SW480 (cell line): ENCODE measurements at regions not wholly inside any gene's neighbourhood (a gene's known extent, or its start where the extent isn't known, plus 50 kb on each side); places are given as distances from the start of the nearest gene placed in this dataset.
"Not testable (repeated sequence)": the region's sequence is repeated elsewhere in the genome, so short reads cannot be mapped to it uniquely, and the experiment has no call there.

ENCODE experiments used
- DNase-seq: peaks from one replicate; pipeline ENCODE4 v3.0.0-alpha.2; 2016; ENCODE audit warnings: low spot score

- DNase-seq: no peak
These were observed 271.0 kb upstream of the ADRA1B start for GRCh38 chr5:159645179-159645846.

DNA sequence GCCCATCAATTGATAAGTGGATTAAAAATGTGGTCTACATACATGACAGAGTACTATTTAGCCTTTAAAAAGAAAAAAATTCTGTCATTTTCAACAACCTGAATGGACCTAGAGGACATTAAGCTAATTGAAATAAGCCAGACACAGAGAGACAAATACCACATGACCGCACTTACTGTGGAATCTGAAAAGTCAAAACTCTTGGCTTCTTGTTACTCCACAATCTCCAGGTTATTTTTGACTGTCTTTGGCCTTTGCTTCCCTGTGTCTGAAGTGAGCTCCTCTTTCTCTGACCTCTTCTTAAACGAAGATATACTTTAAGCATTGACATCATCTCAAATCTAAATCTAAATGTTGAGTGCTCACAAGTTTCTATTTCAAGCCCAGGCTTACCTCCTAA is 265.5 kb upstream of the ADRA1B start:
- DNase-seq: no peak

DNA sequence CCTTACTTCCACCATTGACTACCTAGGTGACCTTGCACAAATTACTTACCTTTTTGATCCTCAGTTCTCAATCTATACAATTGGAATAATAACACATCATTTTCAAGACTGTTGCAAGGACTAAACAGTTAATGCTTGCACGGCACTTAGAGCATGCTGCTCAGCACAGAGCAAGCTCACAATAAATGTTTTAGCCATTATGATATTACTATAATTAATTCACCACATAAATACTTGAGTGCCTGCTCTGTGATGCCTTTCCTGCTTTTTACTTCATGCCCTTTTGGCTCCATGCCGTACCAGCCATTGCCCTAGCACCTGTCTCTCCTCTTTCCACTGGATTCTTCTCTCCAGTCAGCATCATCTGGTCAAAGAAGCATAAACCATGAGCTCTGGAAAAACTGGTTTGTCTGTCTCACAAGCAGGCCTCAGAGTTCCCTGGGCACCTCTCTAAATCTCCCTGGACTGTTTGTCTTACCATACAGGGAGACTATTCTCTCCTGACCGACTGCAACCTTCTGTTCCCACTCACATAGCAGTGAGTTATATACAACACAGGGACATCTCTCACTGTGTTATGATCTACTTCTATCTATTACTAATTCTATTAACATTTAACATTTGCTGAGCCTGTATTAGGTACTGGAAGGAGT is 260.4 kb upstream of the ADRA1B start:
- no peak for DNase-seq

DNA sequence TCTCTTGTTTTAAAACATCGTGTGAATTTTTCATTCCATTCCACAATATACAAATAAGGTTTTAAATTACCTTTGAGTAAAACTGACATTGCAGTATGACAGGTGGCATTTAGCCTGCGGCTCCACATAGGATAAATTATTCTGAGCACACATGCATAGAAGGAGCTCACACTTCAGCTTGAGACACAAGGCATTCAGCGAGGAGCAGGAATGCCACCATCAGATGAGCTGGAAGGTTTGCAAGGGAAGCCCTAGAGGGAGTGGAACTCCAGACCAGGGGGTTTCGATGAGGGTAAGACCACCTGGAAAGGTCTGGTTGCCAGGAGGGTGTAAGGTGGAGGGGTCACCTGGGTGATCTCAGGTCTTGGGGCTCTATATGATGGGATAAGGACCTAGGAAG is 259.0 kb upstream of the ADRA1B start:
- DNase-seq: no peak

DNA sequence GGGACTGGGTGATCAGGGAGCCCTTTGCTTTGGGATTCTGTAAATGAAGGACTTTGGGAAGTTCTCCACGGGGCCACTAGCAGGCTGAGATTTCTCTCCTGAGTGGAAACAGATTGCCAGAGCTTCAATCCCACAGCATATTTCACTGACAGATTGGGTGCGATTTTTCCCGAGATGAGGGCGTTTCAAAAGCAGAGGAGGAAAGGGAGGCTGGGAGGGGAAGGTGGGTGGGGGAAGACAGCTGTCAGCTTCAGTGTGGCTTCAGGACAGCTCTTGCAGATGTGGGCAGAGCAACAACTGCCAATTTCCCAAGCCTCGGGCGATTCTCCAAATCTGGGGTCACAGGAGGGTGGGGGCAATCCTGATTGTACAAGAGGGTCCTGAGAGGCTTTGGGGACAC is 258.5 kb upstream of the ADRA1B start:
- no peak for DNase-seq

DNA sequence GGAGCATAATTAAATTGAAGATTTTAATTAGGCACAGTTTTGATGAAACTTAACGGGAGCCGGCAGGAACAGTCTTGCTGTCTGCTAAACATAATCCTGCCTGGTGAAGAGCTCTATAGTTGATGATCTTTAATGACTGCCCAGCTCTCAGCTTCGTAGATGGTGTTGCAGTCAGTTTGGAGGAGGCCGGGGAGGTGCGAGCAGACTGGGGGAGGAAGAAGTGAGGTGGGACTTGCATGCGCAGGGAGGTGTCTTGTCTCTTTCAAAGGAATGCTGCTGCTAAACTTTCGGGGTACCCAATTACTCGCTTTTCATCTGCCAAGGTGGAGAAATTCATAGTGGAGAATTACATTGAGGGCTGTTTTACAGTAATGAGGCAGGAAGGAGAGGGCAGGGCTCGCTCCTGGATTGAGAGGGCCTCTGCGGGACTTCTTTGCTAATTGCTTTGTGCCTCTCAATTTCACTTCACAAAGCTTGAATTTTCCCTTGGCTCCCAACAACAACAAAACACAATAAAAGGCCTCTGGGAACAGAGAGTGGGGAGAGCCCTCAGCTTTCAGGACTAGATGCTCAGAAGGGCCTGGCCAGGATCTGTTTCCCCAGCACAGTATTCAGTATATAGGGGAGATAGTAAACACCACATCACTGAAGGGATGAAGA is 257.9 kb upstream of the ADRA1B start:
- DNase-seq: no peak

DNA sequence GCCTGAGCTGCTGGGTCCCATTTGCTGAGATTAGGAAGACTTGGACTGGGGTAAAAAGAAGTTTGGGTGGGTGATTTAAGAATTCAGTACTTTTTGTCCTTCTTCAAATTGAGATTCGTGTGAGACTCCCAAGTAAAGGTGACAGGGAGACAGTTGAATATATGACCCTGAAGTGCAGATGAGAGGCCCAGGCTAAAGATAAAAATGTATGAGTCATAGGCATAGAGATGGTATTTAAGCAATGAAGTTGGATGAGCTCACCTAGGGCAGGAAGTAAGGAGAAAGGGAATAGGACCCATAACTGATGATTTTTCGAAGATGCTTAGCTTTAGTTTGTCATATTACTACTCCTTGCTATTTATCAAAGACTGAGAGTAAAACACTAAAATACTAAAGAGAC is 255.9 kb upstream of the ADRA1B start:
- DNase-seq: peak; percentile 70

DNA sequence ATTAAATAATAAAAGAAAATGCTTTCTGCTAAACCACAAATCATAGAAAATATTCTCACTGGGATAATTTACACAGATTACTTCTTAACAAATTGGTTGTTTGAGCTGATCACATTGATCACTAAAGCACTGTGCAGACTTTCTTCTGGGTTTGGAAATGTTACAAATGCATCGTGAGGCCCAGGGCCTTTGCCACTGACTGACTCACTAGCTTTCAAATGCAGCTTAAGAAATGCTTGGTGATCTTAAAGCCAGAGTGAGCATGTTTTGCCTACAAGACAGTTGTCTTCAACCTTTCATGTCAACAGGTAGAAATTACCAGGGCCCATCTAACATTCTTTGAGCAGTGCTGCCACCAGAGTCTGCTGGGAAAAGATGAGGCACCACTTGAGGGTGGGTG is 252.3 kb upstream of the ADRA1B start:
- no peak for DNase-seq

DNA sequence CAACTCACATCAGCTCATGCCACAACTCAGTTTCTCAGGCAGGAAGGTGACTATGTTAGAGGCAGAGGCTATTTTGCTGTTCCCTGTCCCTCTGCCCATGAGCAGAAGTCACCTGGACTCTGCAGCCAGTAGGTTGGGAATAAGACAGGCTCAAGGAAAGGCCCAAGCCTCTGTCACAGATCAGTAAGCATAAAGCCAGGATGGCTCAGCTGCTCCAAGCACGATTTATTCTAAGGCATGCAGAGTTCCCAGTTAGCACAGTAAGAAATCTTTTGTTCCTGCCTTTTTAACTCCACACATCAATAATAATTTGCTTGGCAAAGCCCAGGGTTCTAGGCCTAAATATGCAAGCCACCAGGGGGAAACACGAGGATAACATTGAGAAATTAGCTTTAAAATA is 249.0 kb upstream of the ADRA1B start:
- DNase-seq: no peak

GRCh38 chr5:159668556-159668955 is 247.7 kb upstream of the ADRA1B start:
- DNase-seq: no peak

GRCh38 chr5:159669559-159669958 is 246.7 kb upstream of the ADRA1B start:
- no peak for DNase-seq

DNA sequence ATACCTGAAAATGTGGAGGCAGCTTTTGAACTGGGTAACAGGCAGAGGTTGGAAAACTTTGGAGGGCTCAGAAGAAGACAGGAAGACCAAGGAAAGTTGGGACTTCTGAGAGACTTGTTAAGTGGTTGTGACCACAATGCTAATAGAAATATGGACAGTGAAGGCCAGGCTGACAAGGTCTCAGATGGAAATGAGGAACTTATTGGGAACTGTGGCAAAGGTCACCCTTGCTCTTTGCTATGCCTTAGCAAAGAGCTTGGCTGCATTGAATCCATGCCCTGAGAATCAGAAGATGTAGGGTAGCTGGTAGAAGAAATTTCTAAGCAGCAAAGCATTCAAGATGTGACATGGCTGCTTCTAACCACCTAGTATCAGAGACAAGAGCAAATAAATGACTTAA is 244.4 kb upstream of the ADRA1B start:
- DNase-seq: no peak

GRCh38 chr5:159673538-159673937 is 242.7 kb upstream of the ADRA1B start:
- no peak for DNase-seq

GRCh38 chr5:159678657-159679392 is 237.5 kb upstream of the ADRA1B start:
- no peak for DNase-seq

DNA sequence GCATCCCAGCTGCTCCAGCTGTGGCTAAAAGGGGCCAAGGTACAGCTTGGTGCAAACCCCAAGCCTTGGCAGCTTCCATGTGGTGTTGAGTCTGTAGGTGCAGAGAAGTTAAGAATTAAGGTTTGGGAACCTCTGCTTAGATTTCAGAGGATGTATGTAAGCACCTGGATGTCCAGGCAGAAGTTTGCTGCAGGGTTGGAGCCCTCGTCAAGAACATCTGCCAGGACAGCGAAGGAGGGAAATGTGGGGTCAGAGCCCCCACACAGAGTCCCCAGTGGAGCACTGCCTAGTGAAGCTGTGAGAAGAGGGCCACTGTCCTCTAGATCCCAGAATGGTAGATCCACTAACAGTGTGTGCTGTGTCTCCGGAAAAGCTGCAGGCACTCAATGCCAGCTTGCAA is 236.2 kb upstream of the ADRA1B start:
- DNase-seq: no peak

DNA sequence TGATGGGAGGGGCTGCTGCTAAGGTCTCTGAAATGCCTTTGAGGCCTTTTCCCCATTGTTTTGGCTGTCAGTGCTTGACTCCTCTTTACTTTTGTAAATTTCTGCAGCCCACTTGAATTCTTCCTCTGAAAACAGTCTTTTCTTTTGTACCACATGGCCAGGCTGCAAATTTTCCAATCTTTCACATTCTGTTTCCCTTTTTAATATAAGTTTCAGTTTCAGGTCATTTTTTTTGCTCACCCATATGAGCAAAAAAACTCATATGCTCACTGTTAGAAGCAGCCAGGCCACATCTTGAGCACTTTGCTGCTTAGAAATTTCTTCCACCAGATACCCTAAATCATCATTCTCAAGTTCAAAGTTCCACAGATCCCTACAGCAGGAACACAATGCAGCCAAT is 234.6 kb upstream of the ADRA1B start:
- no peak for DNase-seq

GRCh38 chr5:159682623-159683022 is 233.7 kb upstream of the ADRA1B start:
- DNase-seq: no peak

GRCh38 chr5:159687892-159688291 is 228.4 kb upstream of the ADRA1B start:
- DNase-seq: not testable (repeated sequence)

DNA sequence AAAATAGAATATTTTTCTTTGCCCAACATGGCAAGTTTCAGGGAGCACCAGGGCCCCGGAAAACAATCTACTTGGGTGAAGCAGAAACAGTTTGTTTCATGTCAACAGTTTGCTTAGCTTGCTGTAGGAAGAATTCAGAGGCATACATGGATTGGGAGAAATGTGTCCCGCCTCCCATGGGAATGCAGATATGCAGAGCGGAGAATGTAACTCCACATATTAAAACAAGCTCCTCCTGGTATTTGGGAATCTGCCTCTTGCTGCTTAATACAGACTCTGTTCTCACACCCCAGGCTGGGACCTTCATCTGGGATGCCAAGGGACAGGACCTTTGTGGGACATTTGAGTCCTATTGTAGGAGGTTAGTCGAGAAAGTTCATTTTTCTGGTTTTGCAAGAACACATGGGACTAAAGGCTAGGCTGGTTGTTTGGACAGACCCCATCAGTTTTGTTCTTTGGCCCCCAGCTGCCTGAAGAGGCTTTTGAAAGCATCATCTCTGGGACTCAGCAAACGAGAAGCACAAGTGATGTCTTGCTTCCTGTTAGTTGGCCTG is 220.5 kb upstream of the ADRA1B start:
- DNase-seq: no peak

DNA sequence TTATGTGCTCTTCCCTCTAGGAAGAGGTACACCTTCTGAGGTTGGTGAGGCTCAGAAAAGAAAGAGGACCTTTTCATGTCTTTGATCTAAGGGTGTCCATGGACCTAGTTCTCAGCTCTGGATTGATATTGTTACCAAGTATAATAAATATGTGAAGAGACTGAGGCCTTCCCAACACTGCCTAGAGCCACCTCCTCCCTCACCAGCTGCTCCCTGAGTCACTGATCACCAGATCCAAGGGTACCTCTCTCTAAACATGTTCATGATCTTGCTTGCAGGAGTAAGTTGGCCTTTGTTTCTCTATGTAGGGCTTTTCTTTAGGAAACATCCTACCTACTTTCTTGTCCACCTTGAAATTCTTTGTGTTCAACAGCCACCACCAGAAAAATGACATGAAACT is 218.8 kb upstream of the ADRA1B start:
- DNase-seq: no peak

- DNase-seq: no peak
These were observed 218.0 kb upstream of the ADRA1B start for GRCh38 chr5:159698322-159698721.

GRCh38 chr5:159700016-159700415 is 216.3 kb upstream of the ADRA1B start:
- DNase-seq: no peak

GRCh38 chr5:159702301-159702700 is 214.0 kb upstream of the ADRA1B start:
- no peak for DNase-seq
